GM23338 (cell line): ENCODE measurements at regions not wholly inside any gene's neighbourhood (a gene's known extent, or its start where the extent isn't known, plus 50 kb on each side); places are given as distances from the start of the nearest gene placed in this dataset.
A peak's percentile ranks its signal among the peaks of the same experiment; 100 is the strongest.

Source experiments
- ATAC-seq: fragments of 200-7000 bp; cut with Tn5 transposase; 3 replicates; pipeline ENCODE4 v1.9.1; 2020
- DNase-seq: peaks from one replicate; pipeline ENCODE4 v3.0.0-alpha.2; 2015; ENCODE audit warnings: low spot score
- H2AFZ ChIP-seq: fragments of 200-600 bp; sonication (generic); 2 replicates; pipeline ENCODE4 v1.8.0; 2016; ENCODE audit warnings: antibody characterized with exemption, mild to moderate bottlenecking, moderate library complexity
- H3F3A ChIP-seq: fragments of 200-600 bp; sonication (generic); replicated peaks from 2 replicates; pipeline ENCODE4 v1.8.0; 2017; ENCODE audit warnings: antibody characterized with exemption, mixed run types, low read depth
- H3K27ac ChIP-seq: fragments of 200-600 bp; sonication (generic); 2 replicates; pipeline ENCODE4 v1.6.1; 2016; ENCODE audit warnings: low read depth
- H3K27me3 ChIP-seq: fragments of 200-600 bp; sonication (generic); 2 replicates; pipeline ENCODE4 v1.8.0; 2016; ENCODE audit warnings: mild to moderate bottlenecking, mixed run types, moderate library complexity; ENCODE audit not compliant: insufficient read depth
- H3K36me3 ChIP-seq: fragments of 200-600 bp; sonication (generic); 2 replicates; pipeline ENCODE4 v1.8.0; 2016; ENCODE audit warnings: mild to moderate bottlenecking; ENCODE audit not compliant: insufficient read depth
- H3K4me1 ChIP-seq: fragments of 200-600 bp; sonication (generic); 2 replicates; pipeline ENCODE4 v1.8.0; 2016; ENCODE audit warnings: mild to moderate bottlenecking, moderate library complexity; ENCODE audit not compliant: insufficient read depth
- H3K4me2 ChIP-seq: fragments of 200-600 bp; sonication (generic); 2 replicates; pipeline ENCODE4 v1.7.1; 2017; ENCODE audit warnings: mixed run types
- H3K4me3 ChIP-seq: fragments of 200-600 bp; sonication (generic); 2 replicates; pipeline ENCODE4 v1.6.1; 2016; ENCODE audit warnings: mixed run types
- H3K79me2 ChIP-seq: fragments of 200-600 bp; sonication (generic); replicated peaks from 2 replicates; pipeline ENCODE4 v1.8.0; 2017; ENCODE audit warnings: mild to moderate bottlenecking; ENCODE audit not compliant: insufficient read depth
- H3K9me2 ChIP-seq: fragments of 200-600 bp; sonication (generic); 2 replicates; pipeline ENCODE4 v1.8.0; 2017; ENCODE audit not compliant: insufficient read depth
- H4K20me1 ChIP-seq: fragments of 200-600 bp; sonication (generic); replicated peaks from 2 replicates; pipeline ENCODE4 v1.8.0; 2017; ENCODE audit warnings: mild to moderate bottlenecking; ENCODE audit not compliant: insufficient read depth
- H3K27ac Mint-ChIP-seq: 2 replicates; pipeline ENCODE4 v1.8.0; 2020; ENCODE audit warnings: inconsistent platforms, mild to moderate bottlenecking, moderate library complexity, mixed read lengths
- H3K27me3 Mint-ChIP-seq: 3 replicates; pipeline ENCODE4 v1.8.0; 2022; ENCODE audit warnings: low read depth, mild to moderate bottlenecking, moderate library complexity, mixed read lengths, inconsistent platforms; ENCODE audit not compliant: insufficient read depth, poor library complexity
- H3K36me3 Mint-ChIP-seq: 3 replicates; pipeline ENCODE4 v1.8.0; 2021; ENCODE audit warnings: low read depth, mild to moderate bottlenecking, inconsistent platforms, moderate library complexity, mixed read lengths
- H3K4me1 Mint-ChIP-seq: 3 replicates; pipeline ENCODE4 v1.8.0; 2020; ENCODE audit warnings: mild to moderate bottlenecking, inconsistent platforms, mixed read lengths
- H3K4me3 Mint-ChIP-seq: 3 replicates; pipeline ENCODE4 v1.8.0; 2021; ENCODE audit warnings: moderate library complexity, mild to moderate bottlenecking, inconsistent platforms, mixed read lengths
- H3K9me3 Mint-ChIP-seq: 3 replicates; pipeline ENCODE4 v1.8.0; 2020; ENCODE audit warnings: moderate library complexity, mild to moderate bottlenecking, inconsistent platforms, mixed read lengths
- CREB1 ChIP-seq: fragments of 250-450 bp; sonication (Bioruptor Pico); IDR thresholded peaks from 2 replicates; pipeline ENCODE4 v1.5.0; 2020; ENCODE audit warnings: low read depth, mild to moderate bottlenecking, moderate library complexity
- ETS1 ChIP-seq: IDR thresholded peaks from 2 replicates; pipeline ENCODE4 v1.6.1; 2016; ENCODE audit warnings: antibody characterized with exemption
- EZH2 ChIP-seq: fragments of 200-600 bp; sonication (generic); IDR thresholded peaks from one replicate; pipeline ENCODE4 v1.8.0; 2017; ENCODE audit warnings: antibody characterized with exemption, mild to moderate bottlenecking, low read depth; ENCODE audit not compliant: unreplicated experiment
- EZH2phosphoT487 ChIP-seq: fragments of 200-600 bp; sonication (generic); IDR thresholded peaks from one replicate; pipeline ENCODE4 v1.8.1; 2018; ENCODE audit warnings: antibody characterized with exemption; ENCODE audit not compliant: unreplicated experiment
- NANOG ChIP-seq: IDR thresholded peaks from 2 replicates; pipeline ENCODE4 v1.6.1; 2016; ENCODE audit warnings: antibody characterized with exemption, borderline replicate concordance
- POLR2AphosphoS5 ChIP-seq: IDR thresholded peaks from 2 replicates; pipeline ENCODE4 v1.6.1; 2016; ENCODE audit warnings: antibody characterized with exemption, low read depth
- STAT1 ChIP-seq: IDR thresholded peaks from one replicate; pipeline ENCODE4 v1.6.1; 2016; ENCODE audit warnings: antibody characterized with exemption; ENCODE audit not compliant: unreplicated experiment
- ZNF331 ChIP-seq: fragments of 250-450 bp; sonication (Bioruptor Pico); IDR thresholded peaks from 2 replicates; pipeline ENCODE4 v1.5.0; 2020; ENCODE audit warnings: low read depth, mild to moderate bottlenecking, moderate library complexity
- TF ChIP-seq, protein P1 (sequence below): IDR thresholded peaks from one replicate; pipeline ENCODE4 v1.6.1; 2018; ENCODE audit warnings: antibody characterized with exemption; ENCODE audit not compliant: unreplicated experiment
- TF ChIP-seq, protein P2 (sequence below), 2 experiments: fragments of 200-600 bp in 1 of 2; sonication (generic) in 1 of 2; conservative IDR thresholded peaks; 2 replicates each; pipeline versions ENCODE4 v1.5.1 to v1.6.1; 2016 to 2017; ENCODE audit warnings: antibody characterized with exemption in 2 of 2, low read depth in 2 of 2, mild to moderate bottlenecking in 2 of 2, moderate library complexity in 1 of 2

GRCh38 chr4:31678356-31678755 lies 958.2 kb downstream of the PCDH7 start (continued):
- TF ChIP-seq, protein P1, sequence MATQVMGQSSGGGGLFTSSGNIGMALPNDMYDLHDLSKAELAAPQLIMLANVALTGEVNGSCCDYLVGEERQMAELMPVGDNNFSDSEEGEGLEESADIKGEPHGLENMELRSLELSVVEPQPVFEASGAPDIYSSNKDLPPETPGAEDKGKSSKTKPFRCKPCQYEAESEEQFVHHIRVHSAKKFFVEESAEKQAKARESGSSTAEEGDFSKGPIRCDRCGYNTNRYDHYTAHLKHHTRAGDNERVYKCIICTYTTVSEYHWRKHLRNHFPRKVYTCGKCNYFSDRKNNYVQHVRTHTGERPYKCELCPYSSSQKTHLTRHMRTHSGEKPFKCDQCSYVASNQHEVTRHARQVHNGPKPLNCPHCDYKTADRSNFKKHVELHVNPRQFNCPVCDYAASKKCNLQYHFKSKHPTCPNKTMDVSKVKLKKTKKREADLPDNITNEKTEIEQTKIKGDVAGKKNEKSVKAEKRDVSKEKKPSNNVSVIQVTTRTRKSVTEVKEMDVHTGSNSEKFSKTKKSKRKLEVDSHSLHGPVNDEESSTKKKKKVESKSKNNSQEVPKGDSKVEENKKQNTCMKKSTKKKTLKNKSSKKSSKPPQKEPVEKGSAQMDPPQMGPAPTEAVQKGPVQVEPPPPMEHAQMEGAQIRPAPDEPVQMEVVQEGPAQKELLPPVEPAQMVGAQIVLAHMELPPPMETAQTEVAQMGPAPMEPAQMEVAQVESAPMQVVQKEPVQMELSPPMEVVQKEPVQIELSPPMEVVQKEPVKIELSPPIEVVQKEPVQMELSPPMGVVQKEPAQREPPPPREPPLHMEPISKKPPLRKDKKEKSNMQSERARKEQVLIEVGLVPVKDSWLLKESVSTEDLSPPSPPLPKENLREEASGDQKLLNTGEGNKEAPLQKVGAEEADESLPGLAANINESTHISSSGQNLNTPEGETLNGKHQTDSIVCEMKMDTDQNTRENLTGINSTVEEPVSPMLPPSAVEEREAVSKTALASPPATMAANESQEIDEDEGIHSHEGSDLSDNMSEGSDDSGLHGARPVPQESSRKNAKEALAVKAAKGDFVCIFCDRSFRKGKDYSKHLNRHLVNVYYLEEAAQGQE: no peak
- TF ChIP-seq POLR2AphosphoS5: no peak
- no peak for TF ChIP-seq STAT1
- no peak for TF ChIP-seq NANOG
- no peak for TF ChIP-seq ZNF331
- TF ChIP-seq EZH2phosphoT487: no peak
- TF ChIP-seq CREB1: no peak

GRCh38 chr4:31682796-31683195 lies 962.6 kb downstream of the PCDH7 start:
- Histone ChIP-seq H3K27ac (no peak overlapping the region), H3K36me3 (no peaks in the 10 kb centered on the region), H3K4me1 (no peaks in the 10 kb centered on the region), H4K20me1 (no peaks in the 10 kb centered on the region), H3F3A (no peaks in the 10 kb centered on the region), H3K4me3 (no peak overlapping the region), H2AFZ (peak overlapping the region; percentile 77; the same call in 1 of the 2 replicates), H3K27me3 (no peaks in the 10 kb centered on the region), H3K9me2 (no peaks in the 10 kb centered on the region), H3K79me2 (no peaks in the 10 kb centered on the region), H3K4me2 (no peak overlapping the region)
- no peak overlapping the region for H3K27ac Mint-ChIP-seq
- no peaks in the 10 kb centered on the region for H3K9me3 Mint-ChIP-seq
- H3K27me3 Mint-ChIP-seq: no peaks in the 10 kb centered on the region
- H3K4me1 Mint-ChIP-seq: no peaks in the 10 kb centered on the region
- TF ChIP-seq, protein P2, sequence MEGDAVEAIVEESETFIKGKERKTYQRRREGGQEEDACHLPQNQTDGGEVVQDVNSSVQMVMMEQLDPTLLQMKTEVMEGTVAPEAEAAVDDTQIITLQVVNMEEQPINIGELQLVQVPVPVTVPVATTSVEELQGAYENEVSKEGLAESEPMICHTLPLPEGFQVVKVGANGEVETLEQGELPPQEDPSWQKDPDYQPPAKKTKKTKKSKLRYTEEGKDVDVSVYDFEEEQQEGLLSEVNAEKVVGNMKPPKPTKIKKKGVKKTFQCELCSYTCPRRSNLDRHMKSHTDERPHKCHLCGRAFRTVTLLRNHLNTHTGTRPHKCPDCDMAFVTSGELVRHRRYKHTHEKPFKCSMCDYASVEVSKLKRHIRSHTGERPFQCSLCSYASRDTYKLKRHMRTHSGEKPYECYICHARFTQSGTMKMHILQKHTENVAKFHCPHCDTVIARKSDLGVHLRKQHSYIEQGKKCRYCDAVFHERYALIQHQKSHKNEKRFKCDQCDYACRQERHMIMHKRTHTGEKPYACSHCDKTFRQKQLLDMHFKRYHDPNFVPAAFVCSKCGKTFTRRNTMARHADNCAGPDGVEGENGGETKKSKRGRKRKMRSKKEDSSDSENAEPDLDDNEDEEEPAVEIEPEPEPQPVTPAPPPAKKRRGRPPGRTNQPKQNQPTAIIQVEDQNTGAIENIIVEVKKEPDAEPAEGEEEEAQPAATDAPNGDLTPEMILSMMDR (conservative IDR thresholded peaks at IDR 0.05; ENCODE audit: low read depth in 2 of 2): no peak
- TF ChIP-seq STAT1 (no peak), EZH2 (no peak)
- DNase-seq (no peak), ATAC-seq (no peak)
- no peaks in the 10 kb centered on the region for H3K36me3 Mint-ChIP-seq
- no peak overlapping the region for H3K4me3 Mint-ChIP-seq

- peak overlapping the region; percentile 52; the same call in 1 of the 2 replicates for H2AFZ ChIP-seq
- Mint-ChIP-seq H3K4me1 (no peaks in the 10 kb centered on the region), H3K36me3 (no peaks in the 10 kb centered on the region), H3K27ac (no peak overlapping the region), H3K4me3 (no peak overlapping the region), H3K27me3 (no peaks in the 10 kb centered on the region), H3K9me3 (no peaks in the 10 kb centered on the region)
- no peaks in the 10 kb centered on the region for H3F3A ChIP-seq
- H4K20me1 ChIP-seq: no peaks in the 10 kb centered on the region
- no peaks in the 10 kb centered on the region for H3K36me3 ChIP-seq
- no peak overlapping the region for H3K4me2 ChIP-seq
- 0 out of 2 replicates have a peak, but pooled peaks cover under 1% of the 10 kb centered on the region for H3K9me2 ChIP-seq
- ATAC-seq (no peak), DNase-seq (no peak)
- no peaks in the 10 kb centered on the region for H3K27me3 ChIP-seq
- H3K79me2 ChIP-seq: no peaks in the 10 kb centered on the region
- no peak for TF ChIP-seq ETS1
- no peak overlapping the region for H3K4me3 ChIP-seq
- H3K4me1 ChIP-seq: no peaks in the 10 kb centered on the region
- no peak overlapping the region for H3K27ac ChIP-seq
Observed at GRCh38 chr4:31687717-31688342, 967.7 kb downstream of the PCDH7 start.
